ENCODE measurements at regions not wholly inside any gene's neighbourhood (a gene's known extent, or its start where the extent isn't known, plus 50 kb on each side); places are given as distances from the start of the nearest gene placed in this dataset.
A peak's percentile ranks its signal among the peaks of the same experiment; 100 is the strongest.

GRCh38 chr17:14921936-14922335 is 343.2 kb downstream of the PMP22 start:
- Histone ChIP-seq H3K36me3 (ENCODE audit: insufficient read depth, low read length) (no peaks in the 10 kb centered on the region), H3K4me3 (ENCODE audit: low read length) (no peak overlapping the region), H3K4me2 (ENCODE audit: low read length) (no peak overlapping the region), H3K9me3 (replicated peaks; ENCODE audit: low read length) (no peaks in the 10 kb centered on the region), H3K9ac (ENCODE audit: low read depth, low read length) (no peak overlapping the region), H3K4me1 (ENCODE audit: control insufficient read depth, insufficient read depth, low read length) (peaks cover 11% of the 10 kb centered on the region), H3K27me3 (ENCODE audit: control insufficient read depth, insufficient read depth, low read length) (no peaks in the 10 kb centered on the region)

- peaks cover 11% of the 10 kb centered on the region for H3K4me1 ChIP-seq (ENCODE audit: control insufficient read depth, insufficient read depth, low read length)
- no peak overlapping the region for H3K4me2 ChIP-seq (ENCODE audit: low read length)
- no peak overlapping the region for H3K4me3 ChIP-seq (ENCODE audit: low read length)
- H3K9ac ChIP-seq (ENCODE audit: low read depth, low read length), result no peak overlapping the region
- H3K27me3 ChIP-seq (ENCODE audit: control insufficient read depth, insufficient read depth, low read length), result no peaks in the 10 kb centered on the region
- no peaks in the 10 kb centered on the region for H3K36me3 ChIP-seq (ENCODE audit: insufficient read depth, low read length)
- no peaks in the 10 kb centered on the region for H3K9me3 ChIP-seq (replicated peaks; ENCODE audit: low read length)
Observed at GRCh38 chr17:14919631-14920213, 345.4 kb downstream of the PMP22 start.

GRCh38 chr17:14919094-14919493 is 346.0 kb downstream of the PMP22 start:
- Histone ChIP-seq H3K9me3 (replicated peaks; ENCODE audit: low read length) (no peaks in the 10 kb centered on the region), H3K4me3 (ENCODE audit: low read length) (no peak overlapping the region), H3K36me3 (ENCODE audit: insufficient read depth, low read length) (no peaks in the 10 kb centered on the region), H3K4me2 (ENCODE audit: low read length) (no peak overlapping the region), H3K27me3 (ENCODE audit: control insufficient read depth, insufficient read depth, low read length) (no peaks in the 10 kb centered on the region), H3K4me1 (ENCODE audit: control insufficient read depth, insufficient read depth, low read length) (peaks cover 11% of the 10 kb centered on the region), H3K9ac (ENCODE audit: low read depth, low read length) (peak overlapping the region; percentile 2)

DNA sequence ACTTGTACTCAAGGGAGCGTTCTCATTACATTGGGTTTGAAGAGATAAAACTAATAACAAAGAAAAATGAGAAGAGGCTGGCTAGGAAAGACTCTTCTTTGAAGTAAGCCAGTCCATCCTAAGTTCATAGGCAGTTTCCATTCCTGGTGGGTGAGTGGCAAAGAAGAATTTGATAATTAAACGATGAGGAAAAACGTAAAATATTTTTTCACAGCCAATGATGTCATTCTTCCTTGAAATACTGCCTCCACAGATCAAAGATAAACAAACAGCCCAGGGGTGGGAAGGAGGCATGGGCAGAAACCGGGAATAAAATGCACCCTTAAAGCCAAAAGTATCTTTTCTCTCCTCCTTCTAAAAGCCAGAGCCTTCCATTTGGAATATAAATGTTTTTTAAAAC is 346.6 kb downstream of the PMP22 start:
- Histone ChIP-seq H3K4me3 (ENCODE audit: low read length) (no peak overlapping the region), H3K9me3 (replicated peaks; ENCODE audit: low read length) (no peaks in the 10 kb centered on the region), H3K4me1 (ENCODE audit: control insufficient read depth, insufficient read depth, low read length) (peaks cover 7% of the 10 kb centered on the region), H3K36me3 (ENCODE audit: insufficient read depth, low read length) (no peaks in the 10 kb centered on the region), H3K9ac (ENCODE audit: low read depth, low read length) (peak overlapping the region; percentile 2), H3K4me2 (ENCODE audit: low read length) (no peak overlapping the region), H3K27me3 (ENCODE audit: control insufficient read depth, insufficient read depth, low read length) (no peaks in the 10 kb centered on the region)

DNA sequence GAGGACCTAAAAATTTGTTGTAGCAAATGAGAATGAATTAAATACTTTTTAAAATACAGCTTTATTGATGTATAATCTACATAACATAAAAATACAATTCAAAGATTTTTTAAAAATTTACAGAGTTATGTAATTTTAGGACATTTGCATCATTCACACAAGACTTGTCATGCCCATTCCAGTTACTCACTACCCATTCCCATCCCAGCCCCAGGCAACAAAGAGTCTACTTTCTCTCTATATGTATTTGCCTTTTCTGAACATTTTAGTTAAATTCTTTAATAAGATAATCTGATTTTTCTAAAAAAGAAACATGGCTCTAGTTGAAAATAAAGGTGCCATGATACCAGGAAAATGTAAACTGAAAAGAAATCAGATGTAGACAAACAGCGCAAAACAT is 354.2 kb downstream of the PMP22 start:
- H3K27me3 ChIP-seq (ENCODE audit: control insufficient read depth, insufficient read depth, low read length), result no peaks in the 10 kb centered on the region
- H3K4me2 ChIP-seq (ENCODE audit: low read length), result no peak overlapping the region
- no peak overlapping the region for H3K4me3 ChIP-seq (ENCODE audit: low read length)
- H3K9ac ChIP-seq (ENCODE audit: low read depth, low read length), result no peak overlapping the region
- H3K9me3 ChIP-seq (replicated peaks; ENCODE audit: low read length), result no peaks in the 10 kb centered on the region
- H3K4me1 ChIP-seq (ENCODE audit: control insufficient read depth, insufficient read depth, low read length), result no peaks in the 10 kb centered on the region
- no peaks in the 10 kb centered on the region for H3K36me3 ChIP-seq (ENCODE audit: insufficient read depth, low read length)

GRCh38 chr17:14904386-14904785 is 360.7 kb downstream of the PMP22 start:
- no peak overlapping the region for H3K9ac ChIP-seq (ENCODE audit: low read depth, low read length)
- no peaks in the 10 kb centered on the region for H3K27me3 ChIP-seq (ENCODE audit: control insufficient read depth, insufficient read depth, low read length)
- no peaks in the 10 kb centered on the region for H3K36me3 ChIP-seq (ENCODE audit: insufficient read depth, low read length)
- no peaks in the 10 kb centered on the region for H3K9me3 ChIP-seq (replicated peaks; ENCODE audit: low read length)
- no peaks in the 10 kb centered on the region for H3K4me1 ChIP-seq (ENCODE audit: control insufficient read depth, insufficient read depth, low read length)
- no peak overlapping the region for H3K4me3 ChIP-seq (ENCODE audit: low read length)
- no peak overlapping the region for H3K4me2 ChIP-seq (ENCODE audit: low read length)

DNA sequence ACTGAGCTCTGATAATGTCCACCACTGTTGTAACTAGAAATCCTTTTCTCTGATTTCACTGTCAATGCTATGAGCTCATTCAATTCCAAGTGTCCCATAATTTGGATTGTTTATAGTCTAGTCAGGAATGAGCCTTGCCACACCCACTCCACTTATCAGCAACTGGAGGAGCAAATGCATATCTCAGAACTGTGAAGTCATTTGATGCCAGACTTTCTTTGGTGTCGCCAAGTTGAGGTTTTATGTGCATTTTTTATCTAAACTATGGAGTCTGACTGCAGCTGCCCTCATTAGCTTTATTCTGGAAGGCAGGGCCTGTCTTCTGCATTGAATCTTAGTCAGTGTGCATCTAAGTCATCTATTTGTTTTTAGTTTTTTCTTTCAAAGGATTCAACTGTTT is 361.3 kb downstream of the PMP22 start:
- no peaks in the 10 kb centered on the region for H3K9me3 ChIP-seq (replicated peaks; ENCODE audit: low read length)

DNA sequence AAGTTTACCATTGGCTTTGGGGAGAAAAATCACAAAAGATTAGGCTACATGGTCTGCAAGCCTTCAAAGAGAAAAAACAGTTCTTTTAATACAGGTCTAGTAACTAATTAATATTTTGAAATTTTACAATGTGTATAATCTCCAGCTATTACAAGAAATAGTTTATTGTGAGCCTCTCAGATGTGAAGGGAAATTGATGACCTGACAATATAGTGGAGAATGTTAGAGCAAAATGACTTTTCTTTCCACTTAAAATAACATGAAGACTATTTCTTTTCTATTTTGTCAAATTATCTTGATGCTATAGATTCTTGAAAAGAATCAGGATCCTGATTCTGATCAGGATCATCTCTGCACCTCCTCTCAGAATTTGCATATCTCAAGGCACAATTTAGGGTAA is 362.3 kb downstream of the PMP22 start:
- H3K4me1 ChIP-seq (ENCODE audit: control insufficient read depth, insufficient read depth, low read length), result no peaks in the 10 kb centered on the region
- H3K27me3 ChIP-seq (ENCODE audit: control insufficient read depth, insufficient read depth, low read length), result no peaks in the 10 kb centered on the region
- no peak overlapping the region for H3K4me2 ChIP-seq (ENCODE audit: low read length)
- no peak overlapping the region for H3K9ac ChIP-seq (ENCODE audit: low read depth, low read length)
- no peaks in the 10 kb centered on the region for H3K9me3 ChIP-seq (replicated peaks; ENCODE audit: low read length)
- no peak overlapping the region for H3K4me3 ChIP-seq (ENCODE audit: low read length)
- H3K36me3 ChIP-seq (ENCODE audit: insufficient read depth, low read length), result no peaks in the 10 kb centered on the region

More for the DNA sequence above, 361.3 kb downstream of the PMP22 start:
- Histone ChIP-seq H3K9ac (ENCODE audit: low read depth, low read length) (no peak overlapping the region), H3K4me1 (ENCODE audit: control insufficient read depth, insufficient read depth, low read length) (no peaks in the 10 kb centered on the region), H3K4me2 (ENCODE audit: low read length) (no peak overlapping the region), H3K4me3 (ENCODE audit: low read length) (no peak overlapping the region), H3K27me3 (ENCODE audit: control insufficient read depth, insufficient read depth, low read length) (no peaks in the 10 kb centered on the region), H3K36me3 (ENCODE audit: insufficient read depth, low read length) (no peaks in the 10 kb centered on the region)

- H3K27me3 ChIP-seq (ENCODE audit: control insufficient read depth, insufficient read depth, low read length), result no peaks in the 10 kb centered on the region
- H3K4me2 ChIP-seq (ENCODE audit: low read length), result no peak overlapping the region
- H3K9me3 ChIP-seq (replicated peaks; ENCODE audit: low read length), result no peaks in the 10 kb centered on the region
- H3K4me1 ChIP-seq (ENCODE audit: control insufficient read depth, insufficient read depth, low read length), result no peaks in the 10 kb centered on the region
- no peak overlapping the region for H3K9ac ChIP-seq (ENCODE audit: low read depth, low read length)
- no peaks in the 10 kb centered on the region for H3K36me3 ChIP-seq (ENCODE audit: insufficient read depth, low read length)
- H3K4me3 ChIP-seq (ENCODE audit: low read length), result no peak overlapping the region
Observed at GRCh38 chr17:14902297-14902696, 362.8 kb downstream of the PMP22 start.

DNA sequence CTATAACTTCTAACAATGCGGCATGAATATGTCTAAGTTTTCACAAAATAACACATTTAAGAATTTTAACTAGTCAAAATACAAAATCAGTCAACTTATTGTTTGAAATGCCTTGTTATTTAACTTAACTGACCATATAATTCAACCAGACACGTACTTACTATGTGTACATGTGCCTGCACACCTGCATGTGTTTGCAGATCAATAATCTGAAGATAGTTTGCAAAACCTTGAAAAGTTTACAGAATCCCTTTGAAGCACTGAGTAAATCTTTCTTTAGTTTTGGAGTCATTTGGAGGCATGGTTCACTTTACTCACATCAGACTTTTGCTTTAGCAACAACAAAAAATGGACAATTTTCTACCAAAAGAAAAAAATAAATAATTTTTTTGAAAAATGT is 363.8 kb downstream of the PMP22 start:
- Histone ChIP-seq H3K4me2 (ENCODE audit: low read length) (no peak overlapping the region), H3K4me3 (ENCODE audit: low read length) (no peak overlapping the region), H3K27me3 (ENCODE audit: control insufficient read depth, insufficient read depth, low read length) (no peaks in the 10 kb centered on the region), H3K9ac (ENCODE audit: low read depth, low read length) (no peak overlapping the region), H3K36me3 (ENCODE audit: insufficient read depth, low read length) (no peaks in the 10 kb centered on the region), H3K9me3 (replicated peaks; ENCODE audit: low read length) (no peaks in the 10 kb centered on the region), H3K4me1 (ENCODE audit: control insufficient read depth, insufficient read depth, low read length) (no peaks in the 10 kb centered on the region)

- Histone ChIP-seq H3K9ac (ENCODE audit: low read depth, low read length) (no peak overlapping the region), H3K9me3 (replicated peaks; ENCODE audit: low read length) (peaks cover 14% of the 10 kb centered on the region), H3K4me2 (ENCODE audit: low read length) (no peak overlapping the region), H3K36me3 (ENCODE audit: insufficient read depth, low read length) (no peaks in the 10 kb centered on the region), H3K4me1 (ENCODE audit: control insufficient read depth, insufficient read depth, low read length) (no peaks in the 10 kb centered on the region), H3K4me3 (ENCODE audit: low read length) (no peak overlapping the region), H3K27me3 (ENCODE audit: control insufficient read depth, insufficient read depth, low read length) (no peaks in the 10 kb centered on the region)
Observed at GRCh38 chr17:14886200-14886739, 378.9 kb downstream of the PMP22 start.

DNA sequence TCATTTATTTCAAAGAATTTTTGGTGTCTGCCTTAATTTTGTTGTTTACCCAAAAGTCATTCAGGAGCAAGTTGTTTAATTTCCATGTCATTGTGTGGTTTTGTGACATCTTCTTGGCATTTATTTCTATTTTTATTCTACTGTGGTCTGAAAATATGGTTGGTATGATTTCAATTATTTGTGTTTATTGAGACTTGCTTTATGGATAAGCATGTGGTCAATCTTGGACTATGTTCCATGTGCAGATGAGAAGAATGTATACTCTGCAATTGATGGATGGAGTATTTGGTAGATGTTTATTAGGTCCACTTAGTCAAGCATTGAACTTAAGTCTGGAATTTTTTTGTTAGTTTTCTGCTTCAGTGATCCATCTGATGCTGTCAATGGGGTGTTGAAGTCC is 383.0 kb downstream of the PMP22 start:
- Histone ChIP-seq H3K4me1 (ENCODE audit: control insufficient read depth, insufficient read depth, low read length) (no peaks in the 10 kb centered on the region), H3K9ac (ENCODE audit: low read depth, low read length) (no peak overlapping the region), H3K4me2 (ENCODE audit: low read length) (no peak overlapping the region), H3K27me3 (ENCODE audit: control insufficient read depth, insufficient read depth, low read length) (no peaks in the 10 kb centered on the region), H3K36me3 (ENCODE audit: insufficient read depth, low read length) (no peaks in the 10 kb centered on the region), H3K9me3 (replicated peaks; ENCODE audit: low read length) (peaks cover 12% of the 10 kb centered on the region), H3K4me3 (ENCODE audit: low read length) (no peak overlapping the region)

Measured in skeletal muscle satellite cell (primary cell).